Thyroid gland (tissue), 4 donors: ENCODE measurements at regions not wholly inside any gene's neighbourhood (a gene's known extent, or its start where the extent isn't known, plus 50 kb on each side); places are given as distances from the start of the nearest gene placed in this dataset.

ENCODE experiments used
- DNase-seq, 2 donors: peaks; one replicate each; pipeline ENCODE4 v3.0.0-alpha.2; 2019
- H3K27ac ChIP-seq, 3 donors: fragments of 200-600 bp; sonication (generic); 1 replicate in 2 of 3; 2 replicates in 1 of 3; pipeline ENCODE4 v1.5.1; 2016 to 2019; ENCODE audit warnings: mild to moderate bottlenecking in 1 of 3, moderate library complexity in 1 of 3
- H3K27me3 ChIP-seq: fragments of 200-600 bp; sonication (generic); one replicate; pipeline ENCODE4 v1.5.1; 2019
- H3K36me3 ChIP-seq, 2 donors: fragments of 200-600 bp; sonication (generic); one replicate each; pipeline ENCODE4 v1.5.1; 2016 to 2019
- H3K4me1 ChIP-seq, 2 donors: fragments of 200-600 bp; sonication (generic); one replicate each; pipeline ENCODE4 v1.5.1; 2017 to 2019
- H3K4me3 ChIP-seq, 3 donors: fragments of 200-600 bp; sonication (generic); replicated peaks in 1 of 3; 1 replicate in 2 of 3; 2 replicates in 1 of 3; pipeline ENCODE4 v1.5.1; 2016; ENCODE audit warnings: mild to moderate bottlenecking in 1 of 3
- H3K9me3 ChIP-seq: fragments of 200-600 bp; sonication (generic); one replicate; pipeline ENCODE4 v1.5.1; 2017
- CTCF ChIP-seq, 6 experiments: fragments of 200-600 bp in 3 of 6; fragments of 450-650 bp in 3 of 6; sonication (generic) in 3 of 6; IDR thresholded peaks; one replicate each; pipeline ENCODE4 v1.5.1; 2016 to 2019; ENCODE audit warnings: antibody characterized with exemption in 6 of 6, mild to moderate bottlenecking in 2 of 6, inconsistent platforms in 1 of 6, moderate library complexity in 1 of 6
- POLR2A ChIP-seq, 2 donors: fragments of 450-650 bp; IDR thresholded peaks; one replicate each; pipeline ENCODE4 v1.6.1; 2017; ENCODE audit warnings: antibody characterized with exemption in 2 of 2, mild to moderate bottlenecking in 2 of 2, moderate library complexity in 1 of 2
- WGBS, 2 donors: methylation state at CpG; one replicate each; pipeline ENCODE4 v1.1.5; 2017; 5-methylcytosine and 5-hydroxymethylcytosine counted together
- intact Hi-C: fragments of 100-400 bp; cut with DNase I; formaldehyde crosslinking; loops from one replicate; pipeline ENCODE4 v1.15.1; 2023

GRCh38 chr5:33312571-33313549 lies 127.9 kb upstream of the TARS1 start:
- H3K27me3 ChIP-seq: no peaks in the 10 kb centered on the region
- H3K9me3 ChIP-seq: no peaks in the 10 kb centered on the region
- intact Hi-C loops: no loop called here
- 96 to 99% methylated on average over 4 of the region's 4 CpGs for WGBS, 2 donors
- TF ChIP-seq POLR2A (IDR thresholded peaks at IDR 0.05) (no peak), CTCF (IDR thresholded peaks at IDR 0.05) (no peak)
- DNase-seq: no peak
- no peaks in the 10 kb centered on the region for H3K4me1 ChIP-seq
- H3K4me3 ChIP-seq: no peak overlapping the region
- H3K27ac ChIP-seq: no peak overlapping the region
- H3K36me3 ChIP-seq: no peaks in the 10 kb centered on the region

DNA sequence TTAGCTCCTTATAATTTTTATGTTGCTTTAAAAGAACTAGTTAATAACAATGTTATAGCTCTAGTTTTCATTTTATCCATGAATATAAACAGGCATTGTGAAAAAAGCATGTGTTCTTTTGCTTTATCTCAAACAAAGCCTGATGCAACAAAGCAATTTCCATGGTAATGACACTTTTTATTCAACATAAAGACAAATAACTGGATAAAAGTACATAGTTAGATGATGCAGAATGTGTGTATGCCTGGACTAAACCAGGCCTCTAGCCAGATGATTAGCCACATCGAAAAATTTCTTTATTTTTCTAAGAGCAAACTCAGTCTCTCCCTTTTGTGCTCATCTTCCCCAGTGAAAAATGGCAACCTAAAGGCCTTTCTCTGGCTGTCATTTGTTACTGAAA lies 125.6 kb upstream of the TARS1 start:
- Histone ChIP-seq H3K27me3 (no peaks in the 10 kb centered on the region), H3K4me1 (no peaks in the 10 kb centered on the region), H3K27ac (no peak overlapping the region), H3K4me3 (no peak overlapping the region), H3K9me3 (no peaks in the 10 kb centered on the region), H3K36me3 (no peaks in the 10 kb centered on the region)
- TF ChIP-seq POLR2A (IDR thresholded peaks at IDR 0.05): no peak
- no peak for TF ChIP-seq CTCF (IDR thresholded peaks at IDR 0.05)
- WGBS, 2 donors: 77 to 81% methylated on average over 1 of the region's 1 CpG
- intact Hi-C loops: no loop called here
- no peak for DNase-seq

DNA sequence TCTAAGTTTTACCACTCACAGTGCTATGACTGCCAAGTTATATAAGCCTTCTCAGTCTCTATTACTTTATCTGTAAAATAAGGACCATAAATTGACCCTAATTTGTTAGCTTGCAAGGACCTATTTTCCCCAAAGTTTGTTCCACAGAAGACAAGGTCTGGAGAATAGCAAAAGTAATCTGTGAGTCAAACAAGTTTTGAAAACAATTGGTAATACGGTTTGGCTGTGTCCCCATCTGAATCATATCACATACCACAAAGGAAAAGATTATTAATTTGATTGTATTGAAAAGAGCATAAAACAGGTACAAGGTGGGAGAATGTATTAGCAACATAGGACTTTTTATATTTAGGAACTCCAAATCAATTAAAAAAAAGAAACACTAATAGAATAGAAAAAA lies 124.0 kb upstream of the TARS1 start:
- 92 to 94% methylated on average over 1 of the region's 1 CpG for WGBS, 2 donors
- no peak for DNase-seq
- Histone ChIP-seq H3K27ac (no peak overlapping the region), H3K4me1 (no peaks in the 10 kb centered on the region), H3K36me3 (no peaks in the 10 kb centered on the region), H3K4me3 (no peak overlapping the region), H3K27me3 (no peaks in the 10 kb centered on the region), H3K9me3 (no peaks in the 10 kb centered on the region)
- intact Hi-C loops: no loop called here
- TF ChIP-seq CTCF (IDR thresholded peaks at IDR 0.05) (no peak), POLR2A (IDR thresholded peaks at IDR 0.05) (no peak)

DNA sequence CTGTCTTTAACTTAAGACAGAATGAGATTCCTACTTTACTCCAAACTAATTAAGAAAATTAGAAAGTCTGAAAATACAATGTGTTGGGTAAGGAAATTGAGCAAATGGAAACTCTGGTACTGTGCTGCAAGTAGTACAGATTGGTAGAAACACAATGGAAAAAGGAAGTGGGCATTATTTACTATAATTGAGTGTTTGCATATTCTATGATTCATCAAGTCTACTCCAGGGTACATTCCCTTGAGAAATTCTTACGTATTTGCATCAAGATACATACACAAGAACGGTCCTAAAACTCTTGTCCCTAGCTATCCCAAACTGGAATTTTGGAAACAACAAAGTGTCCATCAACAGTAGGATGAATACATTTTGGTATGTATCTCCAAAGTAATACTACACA lies 123.5 kb upstream of the TARS1 start:
- WGBS, 2 donors: 80 to 91% methylated on average over 2 of the region's 2 CpGs
- TF ChIP-seq POLR2A (IDR thresholded peaks at IDR 0.05) (no peak), CTCF (IDR thresholded peaks at IDR 0.05) (no peak)
- intact Hi-C loops: no loop called here
- no peaks in the 10 kb centered on the region for H3K4me1 ChIP-seq
- no peaks in the 10 kb centered on the region for H3K27me3 ChIP-seq
- H3K4me3 ChIP-seq: no peak overlapping the region
- H3K36me3 ChIP-seq: no peaks in the 10 kb centered on the region
- no peaks in the 10 kb centered on the region for H3K9me3 ChIP-seq
- H3K27ac ChIP-seq: no peak overlapping the region
- DNase-seq: no peak

GRCh38 chr5:33319151-33319550 lies 121.6 kb upstream of the TARS1 start:
- no peak for DNase-seq
- Histone ChIP-seq H3K9me3 (no peaks in the 10 kb centered on the region), H3K4me1 (no peaks in the 10 kb centered on the region), H3K27me3 (no peaks in the 10 kb centered on the region), H3K36me3 (no peaks in the 10 kb centered on the region), H3K4me3 (no peak overlapping the region), H3K27ac (peak overlapping the region in 2 of 3 donors; percentile 13 to 31)
- TF ChIP-seq CTCF (IDR thresholded peaks at IDR 0.05): no peak
- TF ChIP-seq POLR2A (IDR thresholded peaks at IDR 0.05): no peak
- WGBS, 2 donors: 69 to 70% methylated on average over 1 of the region's 1 CpG
- intact Hi-C loops: no loop called here
